Retinal pigment epithelial cell (primary cell): ENCODE measurements at regions not wholly inside any gene's neighbourhood (a gene's known extent, or its start where the extent isn't known, plus 50 kb on each side); places are given as distances from the start of the nearest gene placed in this dataset.

Experiments used
- DNase-seq: peaks from one replicate; pipeline ENCODE4 v3.0.0-alpha.2; 2010; ENCODE audit warnings: low read depth
- H3K4me3 ChIP-seq: 2 replicates; pipeline ENCODE4 v1.5.1; 2011; ENCODE audit warnings: mild to moderate bottlenecking, low read length, control low read depth, moderate library complexity
- TF ChIP-seq, protein P1 (sequence below): conservative IDR thresholded peaks from 2 replicates; pipeline ENCODE4 v1.5.1; 2011; ENCODE audit warnings: low read depth, low read length, control low read depth, inconsistent platforms

DNA sequence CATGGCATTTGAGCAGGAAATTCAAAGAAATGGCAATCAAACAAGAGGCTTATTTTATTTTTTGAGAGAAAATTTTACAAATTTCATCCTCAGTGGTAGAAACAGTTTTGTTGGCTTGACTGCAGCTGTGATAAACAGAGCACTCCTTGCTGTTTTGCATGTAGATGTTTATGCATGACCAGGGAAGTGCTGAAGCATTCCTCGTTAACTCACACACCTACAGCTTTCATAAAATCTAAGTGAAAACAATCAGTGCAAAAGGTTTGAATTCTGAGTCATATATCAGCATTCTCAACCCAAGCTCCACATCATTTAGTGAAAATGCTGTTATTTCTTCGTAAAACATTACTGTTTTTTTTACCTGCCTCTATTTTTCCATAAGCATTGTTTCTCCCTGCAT lies 146.6 kb upstream of the CCDC68 start:
- TF ChIP-seq, protein P1, sequence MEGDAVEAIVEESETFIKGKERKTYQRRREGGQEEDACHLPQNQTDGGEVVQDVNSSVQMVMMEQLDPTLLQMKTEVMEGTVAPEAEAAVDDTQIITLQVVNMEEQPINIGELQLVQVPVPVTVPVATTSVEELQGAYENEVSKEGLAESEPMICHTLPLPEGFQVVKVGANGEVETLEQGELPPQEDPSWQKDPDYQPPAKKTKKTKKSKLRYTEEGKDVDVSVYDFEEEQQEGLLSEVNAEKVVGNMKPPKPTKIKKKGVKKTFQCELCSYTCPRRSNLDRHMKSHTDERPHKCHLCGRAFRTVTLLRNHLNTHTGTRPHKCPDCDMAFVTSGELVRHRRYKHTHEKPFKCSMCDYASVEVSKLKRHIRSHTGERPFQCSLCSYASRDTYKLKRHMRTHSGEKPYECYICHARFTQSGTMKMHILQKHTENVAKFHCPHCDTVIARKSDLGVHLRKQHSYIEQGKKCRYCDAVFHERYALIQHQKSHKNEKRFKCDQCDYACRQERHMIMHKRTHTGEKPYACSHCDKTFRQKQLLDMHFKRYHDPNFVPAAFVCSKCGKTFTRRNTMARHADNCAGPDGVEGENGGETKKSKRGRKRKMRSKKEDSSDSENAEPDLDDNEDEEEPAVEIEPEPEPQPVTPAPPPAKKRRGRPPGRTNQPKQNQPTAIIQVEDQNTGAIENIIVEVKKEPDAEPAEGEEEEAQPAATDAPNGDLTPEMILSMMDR = no peak
- no peak overlapping the region for H3K4me3 ChIP-seq
- no peak for DNase-seq

DNA sequence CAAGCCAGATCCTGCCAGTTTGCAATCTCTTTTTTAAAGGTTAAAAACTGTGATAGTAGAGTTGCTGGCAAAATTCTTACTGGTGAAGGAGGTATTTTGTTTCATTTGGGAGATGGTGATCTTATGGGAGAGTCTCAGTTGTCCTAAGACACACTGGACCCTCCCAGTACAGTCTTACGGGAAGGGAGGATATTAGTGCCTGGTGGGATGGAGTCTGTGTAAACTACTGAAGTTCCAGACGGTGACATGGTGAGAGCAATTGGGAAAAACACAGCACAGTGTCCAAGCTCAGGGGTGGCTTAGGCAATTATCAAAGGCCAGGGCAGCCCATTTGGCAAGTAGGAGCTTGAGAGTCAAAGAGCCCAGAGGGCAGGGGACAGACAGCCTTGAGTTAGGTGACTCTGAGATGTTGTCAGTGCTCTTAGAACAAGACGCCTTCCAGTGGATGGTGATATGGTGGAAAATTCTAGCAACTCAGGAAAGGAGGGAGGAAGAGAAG lies 143.7 kb upstream of the CCDC68 start:
- DNase-seq = no peak
- TF ChIP-seq, protein P1 = no peak
- no peak overlapping the region for H3K4me3 ChIP-seq

DNA sequence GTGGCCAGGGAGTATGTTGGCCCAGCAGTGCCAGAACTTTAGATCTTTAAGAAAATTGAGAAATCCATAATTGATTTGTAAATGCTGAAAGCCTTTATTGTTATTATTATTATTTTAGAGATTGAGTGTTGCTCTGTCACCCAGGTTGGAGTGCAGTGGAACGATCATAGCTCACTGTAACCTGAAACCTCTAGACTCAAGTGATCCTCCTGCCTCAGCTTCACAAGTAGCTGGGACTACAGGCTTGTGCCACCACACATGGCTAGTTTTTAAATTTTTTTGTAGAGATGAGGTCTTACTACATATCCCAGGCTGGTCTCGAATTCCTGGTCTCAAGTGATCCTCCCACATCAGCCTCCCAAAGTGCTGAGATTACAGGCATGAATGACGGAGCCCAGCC lies 143.2 kb upstream of the CCDC68 start:
- no peak for DNase-seq
- TF ChIP-seq, protein P1 = no peak
- H3K4me3 ChIP-seq = no peak overlapping the region

DNA sequence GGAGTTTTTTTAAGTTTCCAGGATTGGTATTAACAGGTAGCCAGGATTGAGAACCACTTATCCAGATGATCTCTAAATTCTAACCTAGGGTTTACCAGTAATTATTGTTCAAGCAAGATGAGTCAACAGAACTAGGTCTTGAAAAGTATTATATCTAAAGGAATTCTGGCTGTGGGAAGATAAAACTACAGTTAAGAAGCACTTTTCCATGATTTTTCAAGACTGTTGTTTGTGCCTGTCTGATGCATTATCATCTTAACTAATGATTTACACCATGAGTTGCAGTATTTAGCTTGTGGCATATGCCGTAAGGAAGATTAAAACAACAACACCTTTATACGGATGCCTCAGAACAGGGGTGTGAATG lies 142.2 kb upstream of the CCDC68 start:
- no peak overlapping the region for H3K4me3 ChIP-seq
- TF ChIP-seq, protein P1 = no peak
- DNase-seq = no peak

DNA sequence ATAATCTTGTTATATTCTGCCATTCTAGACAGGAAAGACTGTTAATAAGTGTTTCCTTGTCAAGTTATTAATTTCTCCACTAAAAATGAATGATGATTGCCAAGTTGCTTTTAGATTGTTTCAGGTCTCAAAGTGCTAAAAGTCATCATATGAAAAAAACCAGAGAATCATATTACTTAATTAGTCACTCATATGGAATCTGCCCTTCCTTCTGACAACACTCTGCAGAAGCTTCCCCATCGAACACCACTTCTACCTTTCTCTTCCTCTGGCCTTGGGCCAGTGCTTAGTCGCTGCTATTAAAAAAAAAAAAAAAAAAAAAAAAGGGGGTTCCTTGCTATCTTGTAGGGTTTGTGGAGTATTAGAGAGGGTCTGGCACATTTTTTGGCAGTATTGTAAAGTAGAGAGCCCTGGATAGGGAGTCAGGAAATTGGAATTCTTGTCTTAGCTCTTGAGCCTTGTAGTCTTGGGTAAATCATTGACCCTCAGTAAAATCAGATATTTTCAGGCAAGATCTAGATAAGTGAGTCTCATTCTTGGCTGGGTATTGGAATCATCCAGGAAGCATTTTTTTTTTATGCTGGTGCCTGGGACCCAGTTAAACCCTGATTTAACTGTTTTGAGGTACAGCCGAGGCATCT lies 141.7 kb upstream of the CCDC68 start:
- TF ChIP-seq, protein P1 = no peak
- no peak for DNase-seq
- no peak overlapping the region for H3K4me3 ChIP-seq

DNA sequence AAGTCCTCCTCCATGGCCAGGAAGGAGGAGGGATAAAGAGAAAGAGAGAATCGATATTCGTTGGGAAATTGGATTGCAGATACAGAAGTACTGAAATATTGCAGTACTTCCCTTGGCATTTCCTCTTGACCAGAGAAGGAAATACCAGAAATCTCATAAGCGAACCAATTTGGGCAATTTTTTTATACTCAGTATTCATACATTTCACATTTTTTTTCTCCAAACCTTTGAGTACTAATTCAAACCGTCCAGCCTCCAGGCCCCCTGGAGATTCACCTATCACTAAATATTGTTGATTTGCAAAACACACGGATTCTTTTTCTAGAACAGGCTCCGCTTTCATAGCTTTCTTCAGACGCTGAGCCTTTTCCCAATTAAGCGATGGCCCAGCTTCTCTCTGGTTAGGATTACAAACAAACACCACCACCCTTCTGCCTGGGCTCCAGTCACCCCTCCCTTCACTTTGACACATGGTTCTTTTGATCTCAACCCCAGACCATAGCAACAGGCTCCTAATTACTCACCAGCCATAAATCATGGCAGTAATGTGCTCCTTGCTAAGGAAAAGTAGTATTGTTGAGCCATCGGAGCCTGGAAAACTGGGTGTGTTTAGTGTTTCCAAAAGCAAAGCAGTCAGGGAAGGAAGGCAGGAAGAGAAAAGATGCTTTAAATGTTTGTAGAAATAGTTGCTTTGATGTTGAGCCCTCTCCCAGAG lies 138.4 kb upstream of the CCDC68 start:
- TF ChIP-seq, protein P1 = no peak
- DNase-seq = peak; percentile 26
- H3K4me3 ChIP-seq = no peak overlapping the region
